ENCODE measurements at regions not wholly inside any gene's neighbourhood (a gene's known extent, or its start where the extent isn't known, plus 50 kb on each side); places are given as distances from the start of the nearest gene placed in this dataset.

DNA sequence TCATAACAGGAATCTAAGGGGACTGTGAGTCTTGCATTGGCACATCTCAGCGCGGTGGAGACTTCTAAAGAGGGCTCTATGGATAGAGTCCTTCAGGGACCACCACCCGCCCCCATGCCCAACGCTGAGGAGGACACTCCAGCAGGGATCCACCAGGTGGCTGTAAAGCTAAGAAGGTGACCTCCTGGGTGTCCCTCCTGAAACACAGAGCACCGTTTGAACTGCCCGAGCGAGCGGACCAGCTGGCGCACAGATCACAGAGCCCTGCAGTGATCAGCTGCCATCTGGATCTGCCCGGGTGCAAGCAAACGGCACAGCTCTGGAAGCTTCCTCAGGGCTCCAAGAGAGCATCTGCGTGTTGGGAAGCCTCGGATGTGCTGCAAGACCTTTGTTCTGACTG is 51.3 kb upstream of the LYST start:
- Mint-ChIP-seq H3K27me3 (peaks cover 0 to 2% (median 0%) of the 10 kb centered on the region in 5 donors), H3K9me3 (peaks cover 0 to 3% (median 0%) of the 10 kb centered on the region in 11 donors), H3K4me3 (no peak overlapping the region), H3K4me1 (peaks cover 15 to 33% (median 19%) of the 10 kb centered on the region in 7 donors), H3K27ac (no peak overlapping the region), H3K36me3 (peaks cover 0 to 3% (median 0%) of the 10 kb centered on the region in 5 donors)
- H3K4me1 ChIP-seq (ENCODE audit: control insufficient read depth in 2 of 2, insufficient read depth in 2 of 2, low read length in 2 of 2): peaks cover 6 to 7% of the 10 kb centered on the region in 2 donors
- intact Hi-C loops (cut with micrococcal nuclease): loop anchor here in 1 of 2 donors (5.0 kb wide), 1 partner anchor 34 kb away; no protein-coding TSS in a partner anchor
- DNase-seq (no peak), ATAC-seq (no peak)
- ChIA-PET CTCF (interaction anchor here (0.6 to 1.1 kb wide), 3 partner anchors 16 to 54 kb away, joined by 3 to 4 read pairs (median 3); no protein-coding TSS in a partner anchor), POLR2A (interaction anchor here (0.6 to 1.1 kb wide), 2 partner anchors 32 to 52 kb away, joined by 3 to 4 read pairs; no protein-coding TSS in a partner anchor)
- H3K9me3 ChIP-seq (ENCODE audit: control insufficient read depth in 2 of 3, low read length in 3 of 3): no peaks in the 10 kb centered on the region
- H3K27ac ChIP-seq (ENCODE audit: low read depth, low read length): no peak overlapping the region
- no peaks in the 10 kb centered on the region for H3K27me3 ChIP-seq (ENCODE audit: control insufficient read depth in 2 of 2, insufficient read depth in 2 of 2, low read length in 2 of 2)
- no peaks in the 10 kb centered on the region for H3K36me3 ChIP-seq (ENCODE audit: control insufficient read depth in 2 of 3, insufficient read depth in 3 of 3, low read length in 3 of 3)
- H3K4me3 ChIP-seq (ENCODE audit: low read length): no peak overlapping the region

DNA sequence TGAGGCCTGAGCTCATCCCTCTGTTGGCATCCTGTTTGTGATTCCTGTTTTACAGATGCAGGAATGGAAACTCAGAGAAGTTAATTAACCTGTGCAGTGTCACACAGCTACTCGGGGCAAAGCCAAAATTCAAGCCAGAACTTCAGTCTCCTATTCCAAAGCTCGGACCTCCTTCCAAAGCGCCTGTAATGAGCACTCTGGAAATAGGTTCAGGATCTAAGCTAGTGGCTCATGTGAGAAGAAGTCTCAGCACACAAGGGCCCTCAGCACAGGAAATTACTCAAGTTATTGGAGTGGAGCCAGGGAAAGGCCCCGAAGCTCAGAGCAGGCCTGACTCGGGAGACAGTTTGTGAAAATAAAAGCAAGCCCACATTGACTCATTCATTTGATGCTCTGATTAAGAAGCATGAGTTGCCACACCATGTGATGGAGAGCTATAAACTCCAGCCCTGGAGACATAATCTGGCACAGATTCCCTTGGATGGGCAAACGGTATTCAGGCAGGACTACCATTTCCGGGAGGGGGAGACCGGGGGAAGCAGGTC is 50.6 kb upstream of the LYST start:
- Histone ChIP-seq H3K27ac (ENCODE audit: low read depth, low read length) (no peak overlapping the region), H3K36me3 (ENCODE audit: control insufficient read depth in 2 of 3, insufficient read depth in 3 of 3, low read length in 3 of 3) (no peaks in the 10 kb centered on the region), H3K4me1 (ENCODE audit: control insufficient read depth in 2 of 2, insufficient read depth in 2 of 2, low read length in 2 of 2) (peaks cover 3 to 7% of the 10 kb centered on the region in 2 donors), H3K9me3 (ENCODE audit: control insufficient read depth in 2 of 3, low read length in 3 of 3) (no peaks in the 10 kb centered on the region), H3K27me3 (ENCODE audit: control insufficient read depth in 2 of 2, insufficient read depth in 2 of 2, low read length in 2 of 2) (no peaks in the 10 kb centered on the region), H3K4me3 (ENCODE audit: low read length) (no peak overlapping the region)
- Mint-ChIP-seq H3K4me3 (peak overlapping the region in 6 of 10 donors; percentile 28 to 54 (median 45)), H3K27me3 (peaks cover 0 to 2% (median 0%) of the 10 kb centered on the region in 5 donors), H3K36me3 (peaks cover 0 to 1% (median 0%) of the 10 kb centered on the region in 5 donors), H3K9me3 (no peaks in the 10 kb centered on the region), H3K4me1 (peaks cover 9 to 28% (median 13%) of the 10 kb centered on the region in 7 donors), H3K27ac (peak overlapping the region in 7 of 9 donors; percentile 33 to 79 (median 64))
- CTCF ChIA-PET: interaction anchor here (1.1 kb wide), 2 partner anchors 52 to 54 kb away, joined by 3 read pairs; no protein-coding TSS in a partner anchor
- intact Hi-C loops (cut with micrococcal nuclease): loop anchor here in 1 of 2 donors (1.0 to 5.0 kb wide), 2 partner anchors 35 to 49 kb away; no protein-coding TSS in a partner anchor
- ATAC-seq (peak; percentile 89), DNase-seq (peak in 8 of 9 donors; percentile 23 to 67 (median 42))
- POLR2A ChIA-PET: interaction anchor here (1.1 kb wide), 2 partner anchors 51 to 55 kb away, joined by 3 to 4 read pairs; no protein-coding TSS in a partner anchor
